ENCODE measurements at regions not wholly inside any gene's neighbourhood (a gene's known extent, or its start where the extent isn't known, plus 50 kb on each side); places are given as distances from the start of the nearest gene placed in this dataset.
"Not testable (repeated sequence)": the region's sequence is repeated elsewhere in the genome, so short reads cannot be mapped to it uniquely, and the experiment has no call there.

GRCh38 chr4:102210806-102211205 lies 134.5 kb downstream of the SLC39A8 start:
- not testable (repeated sequence) for TF ChIP-seq EP300 (IDR thresholded peaks at IDR 0.05)
- TF ChIP-seq, protein P1, sequence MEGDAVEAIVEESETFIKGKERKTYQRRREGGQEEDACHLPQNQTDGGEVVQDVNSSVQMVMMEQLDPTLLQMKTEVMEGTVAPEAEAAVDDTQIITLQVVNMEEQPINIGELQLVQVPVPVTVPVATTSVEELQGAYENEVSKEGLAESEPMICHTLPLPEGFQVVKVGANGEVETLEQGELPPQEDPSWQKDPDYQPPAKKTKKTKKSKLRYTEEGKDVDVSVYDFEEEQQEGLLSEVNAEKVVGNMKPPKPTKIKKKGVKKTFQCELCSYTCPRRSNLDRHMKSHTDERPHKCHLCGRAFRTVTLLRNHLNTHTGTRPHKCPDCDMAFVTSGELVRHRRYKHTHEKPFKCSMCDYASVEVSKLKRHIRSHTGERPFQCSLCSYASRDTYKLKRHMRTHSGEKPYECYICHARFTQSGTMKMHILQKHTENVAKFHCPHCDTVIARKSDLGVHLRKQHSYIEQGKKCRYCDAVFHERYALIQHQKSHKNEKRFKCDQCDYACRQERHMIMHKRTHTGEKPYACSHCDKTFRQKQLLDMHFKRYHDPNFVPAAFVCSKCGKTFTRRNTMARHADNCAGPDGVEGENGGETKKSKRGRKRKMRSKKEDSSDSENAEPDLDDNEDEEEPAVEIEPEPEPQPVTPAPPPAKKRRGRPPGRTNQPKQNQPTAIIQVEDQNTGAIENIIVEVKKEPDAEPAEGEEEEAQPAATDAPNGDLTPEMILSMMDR (IDR thresholded peaks at IDR 0.05) = not testable (repeated sequence)
